ACC112 (cell line): ENCODE measurements at regions not wholly inside any gene's neighbourhood (a gene's known extent, or its start where the extent isn't known, plus 50 kb on each side); places are given as distances from the start of the nearest gene placed in this dataset.
"Not testable (repeated sequence)": the region's sequence is repeated elsewhere in the genome, so short reads cannot be mapped to it uniquely, and the experiment has no call there.

Experiments
- H2AFZ ChIP-seq: fragments of 200-600 bp; sonication (generic); one replicate; pipeline ENCODE4 v1.6.0; 2017; ENCODE audit warnings: antibody characterized with exemption, low read length; ENCODE audit not compliant: unreplicated experiment
- H3K27ac ChIP-seq: fragments of 200-600 bp; sonication (generic); 2 replicates; pipeline ENCODE4 v1.5.1; 2014; ENCODE audit warnings: low read depth, mild to moderate bottlenecking, antibody characterized with exemption, low read length, moderate library complexity
- H3K27me3 ChIP-seq: fragments of 200-600 bp; sonication (generic); 2 replicates; pipeline ENCODE4 v1.6.1; 2014; ENCODE audit warnings: mild to moderate bottlenecking, antibody characterized with exemption, low read length, moderate library complexity, mixed read lengths; ENCODE audit not compliant: insufficient read depth
- H3K36me3 ChIP-seq: fragments of 200-600 bp; sonication (generic); 2 replicates; pipeline ENCODE4 v1.6.1; 2016; ENCODE audit warnings: mild to moderate bottlenecking, antibody characterized with exemption, low read length, moderate library complexity, mixed read lengths; ENCODE audit not compliant: insufficient read depth
- H3K4me1 ChIP-seq: fragments of 200-600 bp; sonication (generic); one replicate; pipeline ENCODE4 v1.6.1; 2016; ENCODE audit warnings: low read length, mixed read lengths; ENCODE audit not compliant: insufficient read depth, unreplicated experiment, control insufficient read depth
- H3K4me3 ChIP-seq: fragments of 200-600 bp; sonication (generic); 2 replicates; pipeline ENCODE4 v1.5.1; 2014; ENCODE audit warnings: mild to moderate bottlenecking, low read depth, low read length
- H3K79me2 ChIP-seq: fragments of 200-600 bp; sonication (generic); one replicate; pipeline ENCODE4 v1.6.0; 2016; ENCODE audit warnings: low read length; ENCODE audit not compliant: control insufficient read depth, unreplicated experiment, insufficient read depth

GRCh38 chr3:20924646-20925385 lies 738.8 kb upstream of the SGO1 start:
- H2AFZ ChIP-seq: no peak overlapping the region
- H3K4me3 ChIP-seq: no peak overlapping the region
- H3K4me1 ChIP-seq: no peaks in the 10 kb centered on the region
- no peaks in the 10 kb centered on the region for H3K79me2 ChIP-seq
- no peaks in the 10 kb centered on the region for H3K27me3 ChIP-seq
- no peak overlapping the region for H3K27ac ChIP-seq
- H3K36me3 ChIP-seq: no peaks in the 10 kb centered on the region

DNA sequence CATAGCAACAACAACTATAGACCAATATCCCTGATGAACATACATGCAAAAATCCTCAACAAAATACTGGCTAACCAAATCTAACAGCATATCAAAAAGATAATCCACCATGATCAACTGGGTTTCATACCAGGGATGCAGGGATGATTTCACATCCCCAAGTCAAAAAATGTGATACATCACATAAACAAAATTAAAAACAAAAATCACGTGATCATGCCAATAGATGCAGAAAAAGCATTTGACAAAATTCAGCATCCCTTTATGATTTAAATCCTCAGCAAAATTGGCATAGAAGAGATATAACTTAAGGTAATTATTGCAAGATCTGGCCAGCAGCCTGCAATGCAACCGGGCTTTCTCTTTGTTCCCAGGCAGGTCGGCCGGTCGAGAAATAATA lies 735.1 kb upstream of the SGO1 start:
- not testable (repeated sequence) for H3K36me3 ChIP-seq, H3K79me2 ChIP-seq

GRCh38 chr3:20916951-20917606 lies 731.1 kb upstream of the SGO1 start:
- H3K4me3 ChIP-seq: no peak overlapping the region
- H3K79me2 ChIP-seq: no peaks in the 10 kb centered on the region
- no peaks in the 10 kb centered on the region for H3K4me1 ChIP-seq
- no peak overlapping the region for H2AFZ ChIP-seq
- no peaks in the 10 kb centered on the region for H3K27me3 ChIP-seq
- no peak overlapping the region for H3K27ac ChIP-seq
- H3K36me3 ChIP-seq: no peaks in the 10 kb centered on the region

More for the DNA sequence above, 735.1 kb upstream of the SGO1 start:
- not testable (repeated sequence) for H3K4me3 ChIP-seq, H2AFZ ChIP-seq, H3K27me3 ChIP-seq, H3K27ac ChIP-seq, H3K4me1 ChIP-seq

DNA sequence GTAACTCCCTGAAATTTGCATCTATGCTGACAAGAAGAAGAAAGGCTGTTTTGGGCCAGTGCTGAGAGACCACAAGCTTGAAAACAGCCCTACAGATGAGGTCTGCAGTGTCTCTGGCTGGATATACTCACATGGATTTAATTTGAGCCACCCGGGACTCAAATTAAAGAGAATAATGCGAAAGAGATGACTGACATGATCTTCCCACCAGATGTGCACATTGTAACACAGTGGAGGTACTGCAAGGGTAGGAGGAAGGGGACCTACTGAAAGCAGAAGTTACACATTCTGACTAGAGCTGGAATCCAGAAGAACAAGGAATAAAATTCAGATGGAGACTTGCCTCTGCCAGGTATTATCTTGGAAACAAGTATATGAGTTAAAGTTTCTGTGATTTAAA lies 728.3 kb upstream of the SGO1 start:
- Histone ChIP-seq H3K79me2 (no peaks in the 10 kb centered on the region), H3K4me3 (no peak overlapping the region), H3K27ac (no peak overlapping the region), H3K4me1 (no peaks in the 10 kb centered on the region), H3K36me3 (no peaks in the 10 kb centered on the region), H3K27me3 (no peaks in the 10 kb centered on the region), H2AFZ (no peak overlapping the region)

DNA sequence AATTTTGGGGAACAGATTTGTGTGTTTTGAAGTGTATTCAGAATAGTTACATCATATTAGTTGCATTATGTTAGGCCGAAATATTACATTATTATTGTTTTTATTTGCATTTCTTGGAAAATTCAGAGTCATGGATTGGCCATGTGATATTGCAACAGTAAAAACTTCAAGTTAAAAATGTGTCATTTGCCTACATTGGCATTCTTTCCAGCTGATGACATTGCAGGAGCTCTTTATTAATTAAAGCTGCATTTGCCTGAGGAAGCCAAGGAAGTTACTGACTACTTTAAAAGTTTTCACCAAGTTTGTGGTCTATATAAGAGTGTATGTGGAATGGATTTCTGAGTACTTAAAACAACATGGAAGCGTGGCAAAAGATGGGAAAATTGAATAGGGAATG lies 726.4 kb upstream of the SGO1 start:
- no peaks in the 10 kb centered on the region for H3K4me1 ChIP-seq
- H3K79me2 ChIP-seq: no peaks in the 10 kb centered on the region
- H2AFZ ChIP-seq: no peak overlapping the region
- no peaks in the 10 kb centered on the region for H3K36me3 ChIP-seq
- no peak overlapping the region for H3K4me3 ChIP-seq
- H3K27me3 ChIP-seq: no peaks in the 10 kb centered on the region
- H3K27ac ChIP-seq: no peak overlapping the region

- Histone ChIP-seq H3K27ac (no peak overlapping the region), H3K4me3 (no peak overlapping the region), H2AFZ (no peak overlapping the region), H3K27me3 (no peaks in the 10 kb centered on the region), H3K79me2 (no peaks in the 10 kb centered on the region), H3K4me1 (no peaks in the 10 kb centered on the region), H3K36me3 (no peaks in the 10 kb centered on the region)
These were observed 723.5 kb upstream of the SGO1 start for GRCh38 chr3:20909511-20909910.

DNA sequence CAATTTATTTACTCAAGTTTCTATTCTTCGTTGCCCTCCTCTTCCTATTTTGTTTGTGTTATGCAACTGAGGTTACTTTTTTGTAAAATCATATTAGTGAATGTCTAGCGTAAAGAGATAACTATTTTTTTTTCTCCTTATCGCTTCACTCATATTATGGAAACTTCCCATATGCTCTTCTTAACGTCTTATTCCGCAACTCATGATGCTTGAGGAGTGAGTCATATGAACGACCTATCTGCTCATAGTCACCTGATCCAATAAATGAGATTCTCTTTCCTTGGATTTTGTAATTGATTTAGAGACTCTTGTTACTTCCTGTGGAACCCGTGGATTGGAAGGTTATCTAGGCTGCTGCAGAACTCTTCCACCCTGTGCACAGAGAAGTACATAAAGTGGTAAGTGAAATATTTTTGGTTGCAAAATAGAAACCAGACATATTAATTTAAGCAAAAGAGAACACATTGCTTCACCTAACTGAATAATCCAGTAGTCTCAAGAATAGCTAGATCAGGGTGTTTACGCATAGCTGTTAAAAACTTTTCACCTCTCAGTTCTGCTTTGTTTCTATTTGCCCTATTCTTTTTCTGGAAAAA lies 719.3 kb upstream of the SGO1 start:
- no peak overlapping the region for H2AFZ ChIP-seq
- H3K4me1 ChIP-seq: no peaks in the 10 kb centered on the region
- no peaks in the 10 kb centered on the region for H3K27me3 ChIP-seq
- no peaks in the 10 kb centered on the region for H3K79me2 ChIP-seq
- no peak overlapping the region for H3K4me3 ChIP-seq
- H3K36me3 ChIP-seq: no peaks in the 10 kb centered on the region
- H3K27ac ChIP-seq: no peak overlapping the region

- H3K79me2 ChIP-seq: no peaks in the 10 kb centered on the region
- H3K27ac ChIP-seq: no peak overlapping the region
- no peak overlapping the region for H2AFZ ChIP-seq
- H3K4me3 ChIP-seq: no peak overlapping the region
- no peaks in the 10 kb centered on the region for H3K4me1 ChIP-seq
- no peaks in the 10 kb centered on the region for H3K36me3 ChIP-seq
- H3K27me3 ChIP-seq: no peaks in the 10 kb centered on the region
These were observed 718.7 kb upstream of the SGO1 start for GRCh38 chr3:20904671-20905070.

DNA sequence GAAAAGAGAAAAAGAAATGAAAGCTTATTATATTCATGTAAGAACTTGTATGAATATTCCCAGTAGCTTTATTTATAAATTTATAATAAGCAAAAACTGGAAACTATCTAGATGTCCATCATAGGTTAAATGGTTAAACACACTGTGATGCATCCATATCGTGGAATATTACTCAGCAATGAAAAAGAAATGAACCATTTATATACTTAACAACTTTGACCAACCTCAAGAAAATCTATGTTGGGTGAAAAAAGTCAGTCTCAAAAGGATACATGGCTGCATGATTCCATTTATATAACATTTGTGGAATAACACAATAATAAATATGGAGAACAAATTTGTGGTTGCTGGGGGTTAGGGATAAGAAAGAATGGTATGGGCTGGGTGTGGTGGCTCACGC lies 713.0 kb upstream of the SGO1 start:
- Histone ChIP-seq H3K4me3 (no peak overlapping the region), H3K27ac (no peak overlapping the region), H3K4me1 (no peaks in the 10 kb centered on the region), H2AFZ (no peak overlapping the region), H3K27me3 (no peaks in the 10 kb centered on the region), H3K36me3 (no peaks in the 10 kb centered on the region), H3K79me2 (no peaks in the 10 kb centered on the region)

- Histone ChIP-seq H2AFZ (no peak overlapping the region), H3K79me2 (no peaks in the 10 kb centered on the region), H3K27ac (no peak overlapping the region)
These were observed 704.1 kb upstream of the SGO1 start for GRCh38 chr3:20890111-20890519.

GRCh38 chr3:20878691-20879090 lies 692.7 kb upstream of the SGO1 start:
- Histone ChIP-seq H2AFZ (no peak overlapping the region), H3K27ac (no peak overlapping the region), H3K79me2 (no peaks in the 10 kb centered on the region), H3K27me3 (no peaks in the 10 kb centered on the region), H3K4me3 (no peak overlapping the region), H3K36me3 (no peaks in the 10 kb centered on the region), H3K4me1 (no peaks in the 10 kb centered on the region)

More at GRCh38 chr3:20890111-20890519, 704.1 kb upstream of the SGO1 start:
- H3K36me3 ChIP-seq: no peaks in the 10 kb centered on the region
- no peaks in the 10 kb centered on the region for H3K27me3 ChIP-seq
- H3K4me1 ChIP-seq: no peaks in the 10 kb centered on the region
- no peak overlapping the region for H3K4me3 ChIP-seq
